ENCODE measurements at regions not wholly inside any gene's neighbourhood (a gene's known extent, or its start where the extent isn't known, plus 50 kb on each side); places are given as distances from the start of the nearest gene placed in this dataset.
"Not testable (repeated sequence)": the region's sequence is repeated elsewhere in the genome, so short reads cannot be mapped to it uniquely, and the experiment has no call there.

GRCh38 chr2:107545851-107546250 is 280.8 kb upstream of the RGPD4 start:
- Histone ChIP-seq H3K4me1 (ENCODE audit: control insufficient read depth in 2 of 2, insufficient read depth in 2 of 2, low read length in 1 of 2) (peaks cover 0 to 3% of the 10 kb centered on the region in 2 donors), H3K36me3 (ENCODE audit: control insufficient read depth in 2 of 2, insufficient read depth in 2 of 2, low read length in 1 of 2) (no peaks in the 10 kb centered on the region), H3K9me3 (ENCODE audit: control insufficient read depth in 2 of 2, insufficient read depth in 1 of 2, low read depth in 1 of 2, low read length in 1 of 2) (peaks cover 0 to 4% of the 10 kb centered on the region in 2 donors), H3K27me3 (ENCODE audit: control insufficient read depth in 1 of 2, insufficient read depth in 2 of 2, low read length in 2 of 2) (no peaks in the 10 kb centered on the region), H3K4me3 (ENCODE audit: low read depth in 1 of 2, low read length in 2 of 2) (no peak overlapping the region), H3K27ac (ENCODE audit: low read depth in 2 of 2, low read length in 1 of 2) (no peak overlapping the region)
- WGBS, 2 donors = 46 to 48% methylated on average over 4 of the region's 4 CpGs

DNA sequence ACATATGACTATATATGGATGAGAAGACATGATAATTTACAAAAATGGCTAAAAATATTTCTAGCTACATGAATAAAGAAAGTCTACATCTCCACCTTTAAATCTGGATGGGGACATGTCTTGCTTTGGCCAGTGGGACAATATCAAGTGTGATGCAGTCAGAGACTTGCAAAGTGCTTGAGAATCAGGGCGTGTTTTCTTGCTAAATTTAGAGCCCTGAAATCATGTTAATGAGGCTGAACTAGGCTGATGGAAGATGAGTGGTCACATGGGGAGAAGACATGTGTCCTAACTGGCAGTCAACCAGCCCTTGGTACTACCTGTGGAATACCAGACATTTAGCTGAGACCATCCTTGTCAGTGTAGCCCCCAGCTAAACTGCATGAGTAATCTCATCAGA is 278.5 kb upstream of the RGPD4 start:
- H3K27me3 ChIP-seq (ENCODE audit: control insufficient read depth in 1 of 2, insufficient read depth in 2 of 2, low read length in 2 of 2) = no peaks in the 10 kb centered on the region
- H3K36me3 ChIP-seq (ENCODE audit: control insufficient read depth in 2 of 2, insufficient read depth in 2 of 2, low read length in 1 of 2) = no peaks in the 10 kb centered on the region
- H3K4me3 ChIP-seq (ENCODE audit: low read depth in 1 of 2, low read length in 2 of 2) = no peak overlapping the region
- WGBS, 2 donors = 72 to 79% methylated on average over 1 of the region's 1 CpG
- H3K9me3 ChIP-seq (ENCODE audit: control insufficient read depth in 2 of 2, insufficient read depth in 1 of 2, low read depth in 1 of 2, low read length in 1 of 2) = peaks cover 0 to 4% of the 10 kb centered on the region in 2 donors
- no peaks in the 10 kb centered on the region for H3K4me1 ChIP-seq (ENCODE audit: control insufficient read depth in 2 of 2, insufficient read depth in 2 of 2, low read length in 1 of 2)
- H3K27ac ChIP-seq (ENCODE audit: low read depth in 2 of 2, low read length in 1 of 2) = no peak overlapping the region

- 79 to 82% methylated on average over 2 of the region's 2 CpGs for WGBS, 2 donors
- H3K27me3 ChIP-seq (ENCODE audit: control insufficient read depth in 1 of 2, insufficient read depth in 2 of 2, low read length in 2 of 2) = no peaks in the 10 kb centered on the region
- H3K9me3 ChIP-seq (ENCODE audit: control insufficient read depth in 2 of 2, insufficient read depth in 1 of 2, low read depth in 1 of 2, low read length in 1 of 2) = peaks cover 0 to 8% of the 10 kb centered on the region in 2 donors
- H3K4me3 ChIP-seq (ENCODE audit: low read depth in 1 of 2, low read length in 2 of 2) = no peak overlapping the region
- no peaks in the 10 kb centered on the region for H3K36me3 ChIP-seq (ENCODE audit: control insufficient read depth in 2 of 2, insufficient read depth in 2 of 2, low read length in 1 of 2)
- no peak overlapping the region for H3K27ac ChIP-seq (ENCODE audit: low read depth in 2 of 2, low read length in 1 of 2)
- H3K4me1 ChIP-seq (ENCODE audit: control insufficient read depth in 2 of 2, insufficient read depth in 2 of 2, low read length in 1 of 2) = no peaks in the 10 kb centered on the region
These were observed 273.6 kb upstream of the RGPD4 start for GRCh38 chr2:107553046-107553445.

- WGBS, 2 donors = 42 to 50% methylated on average over 5 of the region's 5 CpGs
- H3K36me3 ChIP-seq (ENCODE audit: control insufficient read depth in 2 of 2, insufficient read depth in 2 of 2, low read length in 1 of 2) = no peaks in the 10 kb centered on the region
These were observed 273.2 kb upstream of the RGPD4 start for GRCh38 chr2:107553539-107553938.

GRCh38 chr2:107556038-107556627 is 270.6 kb upstream of the RGPD4 start:
- no peak overlapping the region for H3K4me3 ChIP-seq (ENCODE audit: low read depth in 1 of 2, low read length in 2 of 2)
- WGBS, 2 donors = 44 to 57% methylated on average over 5 of the region's 5 CpGs
- no peak overlapping the region for H3K27ac ChIP-seq (ENCODE audit: low read depth in 2 of 2, low read length in 1 of 2)
- peaks cover 0 to 8% of the 10 kb centered on the region in 2 donors for H3K9me3 ChIP-seq (ENCODE audit: control insufficient read depth in 2 of 2, insufficient read depth in 1 of 2, low read depth in 1 of 2, low read length in 1 of 2)
- H3K36me3 ChIP-seq (ENCODE audit: control insufficient read depth in 2 of 2, insufficient read depth in 2 of 2, low read length in 1 of 2) = no peaks in the 10 kb centered on the region
- H3K4me1 ChIP-seq (ENCODE audit: control insufficient read depth in 2 of 2, insufficient read depth in 2 of 2, low read length in 1 of 2) = no peaks in the 10 kb centered on the region
- no peaks in the 10 kb centered on the region for H3K27me3 ChIP-seq (ENCODE audit: control insufficient read depth in 1 of 2, insufficient read depth in 2 of 2, low read length in 2 of 2)

More at GRCh38 chr2:107553539-107553938, 273.2 kb upstream of the RGPD4 start:
- Histone ChIP-seq H3K4me1 (ENCODE audit: control insufficient read depth in 2 of 2, insufficient read depth in 2 of 2, low read length in 1 of 2) (no peaks in the 10 kb centered on the region), H3K9me3 (ENCODE audit: control insufficient read depth in 2 of 2, insufficient read depth in 1 of 2, low read depth in 1 of 2, low read length in 1 of 2) (peaks cover 0 to 8% of the 10 kb centered on the region in 2 donors), H3K4me3 (ENCODE audit: low read depth in 1 of 2, low read length in 2 of 2) (no peak overlapping the region), H3K27ac (ENCODE audit: low read depth in 2 of 2, low read length in 1 of 2) (no peak overlapping the region), H3K27me3 (ENCODE audit: control insufficient read depth in 1 of 2, insufficient read depth in 2 of 2, low read length in 2 of 2) (no peaks in the 10 kb centered on the region)

DNA sequence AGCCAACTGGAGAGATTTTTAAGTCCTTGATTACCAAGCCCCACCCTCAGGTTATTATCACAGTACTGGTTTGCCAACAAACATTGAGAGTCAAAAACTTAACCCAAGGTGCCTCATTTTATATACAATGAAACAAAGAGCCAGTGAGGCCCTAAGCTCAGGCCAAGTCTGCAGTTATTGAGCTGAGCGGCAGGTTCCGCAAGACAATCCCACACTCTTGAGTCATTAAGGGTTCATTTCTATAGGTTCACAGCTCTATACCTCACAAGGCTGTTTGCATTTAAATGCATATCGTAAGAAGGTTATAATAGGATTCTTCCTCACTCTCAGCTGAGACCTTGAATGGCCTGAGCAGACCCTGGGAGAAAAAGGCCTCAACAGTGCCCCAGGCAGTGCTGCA is 268.4 kb upstream of the RGPD4 start:
- Histone ChIP-seq H3K4me3 (ENCODE audit: low read depth in 1 of 2, low read length in 2 of 2) (no peak overlapping the region), H3K27me3 (ENCODE audit: control insufficient read depth in 1 of 2, insufficient read depth in 2 of 2, low read length in 2 of 2) (no peaks in the 10 kb centered on the region), H3K36me3 (ENCODE audit: control insufficient read depth in 2 of 2, insufficient read depth in 2 of 2, low read length in 1 of 2) (no peaks in the 10 kb centered on the region), H3K4me1 (ENCODE audit: control insufficient read depth in 2 of 2, insufficient read depth in 2 of 2, low read length in 1 of 2) (no peaks in the 10 kb centered on the region), H3K9me3 (ENCODE audit: control insufficient read depth in 2 of 2, insufficient read depth in 1 of 2, low read depth in 1 of 2, low read length in 1 of 2) (peaks cover 0 to 8% of the 10 kb centered on the region in 2 donors), H3K27ac (ENCODE audit: low read depth in 2 of 2, low read length in 1 of 2) (no peak overlapping the region)
- WGBS, 2 donors = 67 to 74% methylated on average over 3 of the region's 3 CpGs

- H3K4me3 ChIP-seq (ENCODE audit: low read depth in 1 of 2, low read length in 2 of 2) = no peak overlapping the region
- no peaks in the 10 kb centered on the region for H3K36me3 ChIP-seq (ENCODE audit: control insufficient read depth in 2 of 2, insufficient read depth in 2 of 2, low read length in 1 of 2)
- H3K4me1 ChIP-seq (ENCODE audit: control insufficient read depth in 2 of 2, insufficient read depth in 2 of 2, low read length in 1 of 2) = no peaks in the 10 kb centered on the region
- WGBS, 2 donors = 81 to 82% methylated on average over 1 of the region's 1 CpG
- H3K27ac ChIP-seq (ENCODE audit: low read depth in 2 of 2, low read length in 1 of 2) = no peak overlapping the region
- H3K27me3 ChIP-seq (ENCODE audit: control insufficient read depth in 1 of 2, insufficient read depth in 2 of 2, low read length in 2 of 2) = no peaks in the 10 kb centered on the region
- H3K9me3 ChIP-seq (ENCODE audit: control insufficient read depth in 2 of 2, insufficient read depth in 1 of 2, low read depth in 1 of 2, low read length in 1 of 2) = no peaks in the 10 kb centered on the region
These were observed 257.2 kb upstream of the RGPD4 start for GRCh38 chr2:107569496-107569895.

DNA sequence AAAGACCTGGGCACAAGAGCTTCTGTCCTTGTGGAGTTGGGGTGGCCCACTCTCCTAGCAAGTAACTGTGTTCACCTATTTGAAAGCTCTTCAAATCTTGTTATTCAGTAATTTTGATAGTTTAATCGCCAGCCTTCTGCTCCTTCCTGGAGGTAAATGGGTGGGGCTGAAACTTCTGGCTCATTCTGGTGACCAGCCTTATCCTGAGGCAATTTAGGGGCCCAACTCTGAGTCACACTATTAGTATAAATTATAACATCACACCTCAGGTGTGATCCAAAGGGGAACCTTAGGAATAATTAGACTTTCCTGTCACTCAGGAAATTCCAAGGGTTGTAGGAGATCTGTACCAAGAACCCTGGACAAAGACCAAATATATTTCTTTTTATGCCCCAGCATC is 255.8 kb upstream of the RGPD4 start:
- no peak overlapping the region for H3K27ac ChIP-seq (ENCODE audit: low read depth in 2 of 2, low read length in 1 of 2)
- WGBS, 2 donors = 43 to 57% methylated on average over 1 of the region's 1 CpG

GRCh38 chr2:107572890-107573289 is 253.8 kb upstream of the RGPD4 start:
- H3K27me3 ChIP-seq (ENCODE audit: control insufficient read depth in 1 of 2, insufficient read depth in 2 of 2, low read length in 2 of 2); H3K4me3 ChIP-seq (ENCODE audit: low read depth in 1 of 2, low read length in 2 of 2); H3K36me3 ChIP-seq (ENCODE audit: control insufficient read depth in 2 of 2, insufficient read depth in 2 of 2, low read length in 1 of 2); H3K4me1 ChIP-seq (ENCODE audit: control insufficient read depth in 2 of 2, insufficient read depth in 2 of 2, low read length in 1 of 2); H3K9me3 ChIP-seq (ENCODE audit: control insufficient read depth in 2 of 2, insufficient read depth in 1 of 2, low read depth in 1 of 2, low read length in 1 of 2); H3K27ac ChIP-seq (ENCODE audit: low read depth in 2 of 2, low read length in 1 of 2): not testable (repeated sequence)
- 84 to 92% methylated on average over 11 to 13 of the region's 13 CpGs for WGBS, 2 donors

More for the DNA sequence above, 255.8 kb upstream of the RGPD4 start:
- Histone ChIP-seq H3K4me3 (ENCODE audit: low read depth in 1 of 2, low read length in 2 of 2) (no peak overlapping the region), H3K36me3 (ENCODE audit: control insufficient read depth in 2 of 2, insufficient read depth in 2 of 2, low read length in 1 of 2) (no peaks in the 10 kb centered on the region), H3K9me3 (ENCODE audit: control insufficient read depth in 2 of 2, insufficient read depth in 1 of 2, low read depth in 1 of 2, low read length in 1 of 2) (no peaks in the 10 kb centered on the region), H3K4me1 (ENCODE audit: control insufficient read depth in 2 of 2, insufficient read depth in 2 of 2, low read length in 1 of 2) (no peaks in the 10 kb centered on the region), H3K27me3 (ENCODE audit: control insufficient read depth in 1 of 2, insufficient read depth in 2 of 2, low read length in 2 of 2) (no peaks in the 10 kb centered on the region)

DNA sequence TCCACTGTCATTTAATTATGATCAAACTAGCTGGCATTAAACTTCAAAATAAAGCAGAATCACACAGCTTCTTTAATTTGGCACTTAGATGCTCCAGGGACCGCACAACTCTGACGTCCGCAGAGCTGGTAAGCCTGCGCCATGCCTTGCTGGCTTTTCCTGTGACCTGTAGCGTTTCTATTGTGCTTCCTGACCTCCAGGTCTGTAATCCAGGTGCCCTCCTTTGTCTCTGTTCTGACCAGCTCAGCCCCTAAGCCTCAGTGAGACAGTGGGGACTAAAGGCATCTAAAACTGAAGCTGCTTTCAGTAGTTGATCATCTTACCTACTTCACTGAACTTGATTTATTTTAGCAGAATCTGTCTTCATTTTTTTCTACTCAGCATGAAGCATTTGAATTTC is 249.7 kb upstream of the RGPD4 start:
- WGBS, 2 donors = 80 to 82% methylated on average over 5 of the region's 5 CpGs

More for the DNA sequence above, 249.7 kb upstream of the RGPD4 start:
- no peaks in the 10 kb centered on the region for H3K4me1 ChIP-seq (ENCODE audit: control insufficient read depth in 2 of 2, insufficient read depth in 2 of 2, low read length in 1 of 2)
- no peak overlapping the region for H3K4me3 ChIP-seq (ENCODE audit: low read depth in 1 of 2, low read length in 2 of 2)
- H3K36me3 ChIP-seq (ENCODE audit: control insufficient read depth in 2 of 2, insufficient read depth in 2 of 2, low read length in 1 of 2) = no peaks in the 10 kb centered on the region
- H3K27ac ChIP-seq (ENCODE audit: low read depth in 2 of 2, low read length in 1 of 2) = no peak overlapping the region
- H3K27me3 ChIP-seq (ENCODE audit: control insufficient read depth in 1 of 2, insufficient read depth in 2 of 2, low read length in 2 of 2) = no peaks in the 10 kb centered on the region
- H3K9me3 ChIP-seq (ENCODE audit: control insufficient read depth in 2 of 2, insufficient read depth in 1 of 2, low read depth in 1 of 2, low read length in 1 of 2) = no peaks in the 10 kb centered on the region
